HepG2 (cell line): ENCODE measurements at regions not wholly inside any gene's neighbourhood (a gene's known extent, or its start where the extent isn't known, plus 50 kb on each side); places are given as distances from the start of the nearest gene placed in this dataset.

Source experiments
- GTF2F1 ChIP-seq: fragments of 150-350 bp; IDR thresholded peaks from 2 replicates; pipeline ENCODE4 v1.6.1; 2014; ENCODE audit warnings: low read length
- PCBP1 ChIP-seq: fragments of 200-400 bp; formaldehyde crosslinking; IDR thresholded peaks from 2 replicates; pipeline ENCODE4 v1.6.1; 2017; ENCODE audit warnings: mild to moderate bottlenecking, low read depth, low read length, borderline replicate concordance
- ZNF780A ChIP-seq: sonication (generic); formaldehyde crosslinking; IDR thresholded peaks from 2 replicates; pipeline ENCODE4 v1.8.0; 2022; ENCODE audit warnings: mild to moderate bottlenecking, missing genetic modification reagents, moderate library complexity
- TF ChIP-seq, protein P1 (sequence below): sonication (generic); formaldehyde crosslinking; IDR thresholded peaks from 2 replicates; pipeline ENCODE4 v1.5.0; 2020; ENCODE audit warnings: mild to moderate bottlenecking, missing genetic modification reagents, moderate library complexity

DNA sequence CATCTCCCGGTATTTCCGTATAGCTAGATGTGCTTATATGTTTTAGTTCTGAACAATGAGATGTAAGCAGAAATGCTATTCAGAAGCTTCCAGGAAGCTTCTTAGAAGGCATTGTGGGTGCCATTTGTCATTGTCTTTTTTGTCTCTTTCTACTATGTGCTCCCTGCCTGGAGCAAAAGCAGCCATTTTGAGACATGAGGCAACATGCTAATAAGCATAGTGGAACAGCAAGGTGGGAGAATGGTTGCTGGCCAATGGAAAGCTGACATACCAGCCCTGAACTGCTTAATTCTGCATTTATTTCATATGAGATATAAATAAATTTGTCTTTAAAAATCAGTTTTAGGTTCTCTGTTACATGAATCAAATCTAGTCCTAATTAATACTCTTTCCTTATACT lies 299.7 kb downstream of the LMO7 start:
- TF ChIP-seq, protein P1, sequence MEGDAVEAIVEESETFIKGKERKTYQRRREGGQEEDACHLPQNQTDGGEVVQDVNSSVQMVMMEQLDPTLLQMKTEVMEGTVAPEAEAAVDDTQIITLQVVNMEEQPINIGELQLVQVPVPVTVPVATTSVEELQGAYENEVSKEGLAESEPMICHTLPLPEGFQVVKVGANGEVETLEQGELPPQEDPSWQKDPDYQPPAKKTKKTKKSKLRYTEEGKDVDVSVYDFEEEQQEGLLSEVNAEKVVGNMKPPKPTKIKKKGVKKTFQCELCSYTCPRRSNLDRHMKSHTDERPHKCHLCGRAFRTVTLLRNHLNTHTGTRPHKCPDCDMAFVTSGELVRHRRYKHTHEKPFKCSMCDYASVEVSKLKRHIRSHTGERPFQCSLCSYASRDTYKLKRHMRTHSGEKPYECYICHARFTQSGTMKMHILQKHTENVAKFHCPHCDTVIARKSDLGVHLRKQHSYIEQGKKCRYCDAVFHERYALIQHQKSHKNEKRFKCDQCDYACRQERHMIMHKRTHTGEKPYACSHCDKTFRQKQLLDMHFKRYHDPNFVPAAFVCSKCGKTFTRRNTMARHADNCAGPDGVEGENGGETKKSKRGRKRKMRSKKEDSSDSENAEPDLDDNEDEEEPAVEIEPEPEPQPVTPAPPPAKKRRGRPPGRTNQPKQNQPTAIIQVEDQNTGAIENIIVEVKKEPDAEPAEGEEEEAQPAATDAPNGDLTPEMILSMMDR (CRISPR knock-in tag) = no peak
- no peak for TF ChIP-seq GTF2F1
- TF ChIP-seq ZNF780A (CRISPR knock-in tag) = no peak
- TF ChIP-seq PCBP1 = no peak
